ENCODE measurements at regions not wholly inside any gene's neighbourhood (a gene's known extent, or its start where the extent isn't known, plus 50 kb on each side); places are given as distances from the start of the nearest gene placed in this dataset.

GRCh38 chr11:110766316-110766715 lies 54.1 kb upstream of the ARHGAP20 start:
- Histone ChIP-seq H3K14ac (ENCODE audit: insufficient read depth, low read length) (no peak overlapping the region), H3K4ac (ENCODE audit: low read depth, low read length) (no peak overlapping the region), H3K79me2 (ENCODE audit: insufficient read depth, low read length) (no peaks in the 10 kb centered on the region), H2BK15ac (ENCODE audit: low read depth, low read length) (no peak overlapping the region), H3K4me1 (ENCODE audit: insufficient read depth, low read length) (0 out of 2 replicates have a peak, but pooled peaks cover 5% of the 10 kb centered on the region), H2BK12ac (ENCODE audit: insufficient read length, low read depth, low read length) (no peak overlapping the region), H3K18ac (ENCODE audit: insufficient read length, low read depth, low read length) (no peak overlapping the region), H4K91ac (ENCODE audit: insufficient read length, low read depth, low read length) (no peak overlapping the region), H3K56ac (ENCODE audit: insufficient read length, low read depth, low read length) (no peak overlapping the region), H2BK5ac (ENCODE audit: insufficient read length, low read length) (no peak overlapping the region), H3K9me3 (ENCODE audit: control insufficient read depth, low read depth, low read length) (no peaks in the 10 kb centered on the region), H3K27ac (ENCODE audit: insufficient read length, low read depth, low read length) (no peak overlapping the region), H3K79me1 (ENCODE audit: insufficient read depth, low read depth, low read length, poor library complexity, severe bottlenecking) (no peaks in the 10 kb centered on the region), H4K8ac (replicated peaks; ENCODE audit: insufficient read length, low read depth, low read length) (no peak overlapping the region), H3K27me3 (ENCODE audit: insufficient read depth, low read length) (no peaks in the 10 kb centered on the region), H4K20me1 (ENCODE audit: control insufficient read depth, insufficient read depth, insufficient read length) (no peaks in the 10 kb centered on the region), H4K5ac (ENCODE audit: insufficient read length, low read depth, low read length) (no peak overlapping the region), H2AK5ac (ENCODE audit: insufficient read length, low read length) (no peak overlapping the region), H2BK20ac (ENCODE audit: low read depth, low read length, poor library complexity, severe bottlenecking) (no peak overlapping the region), H3K4me2 (ENCODE audit: insufficient read depth, insufficient read length, low read length) (no peak overlapping the region), H2AFZ (ENCODE audit: low read length) (no peak overlapping the region), H3K23me2 (ENCODE audit: insufficient read length, low read depth, low read length, poor library complexity, severe bottlenecking) (no peaks in the 10 kb centered on the region), H3K23ac (ENCODE audit: insufficient read length, low read depth, low read length) (no peak overlapping the region), H3K9ac (ENCODE audit: extremely low read depth, insufficient read length, low read length) (no peak overlapping the region), H3T11ph (ENCODE audit: low read length) (no peak overlapping the region), H2BK120ac (ENCODE audit: low read depth, low read length, poor library complexity, severe bottlenecking) (no peak overlapping the region)
- Mint-ChIP-seq H3K9me3 (no peaks in the 10 kb centered on the region), H3K4me1 (peaks cover 7 to 13% of the 10 kb centered on the region in 2 experiments), H3K36me3 (ENCODE audit: insufficient read depth in 1 of 3, low read depth in 3 of 3) (no peaks in the 10 kb centered on the region), H3K27me3 (ENCODE audit: low read depth) (peaks cover 1% of the 10 kb centered on the region; the same call in 1 of the 2 replicates), H3K27ac (no peak overlapping the region), H3K4me3 (no peak overlapping the region)
- DNase-seq = no peak
- WGBS (ENCODE audit: extremely low coverage, insufficient read length, low lambda C conversion rate) = no CpG with 5 or more reads among the region's 1 CpG
- no peak for TF ChIP-seq CTCF (conservative IDR thresholded peaks at IDR 0.05)
